GM21367 (cell line): ENCODE measurements at regions not wholly inside any gene's neighbourhood (a gene's known extent, or its start where the extent isn't known, plus 50 kb on each side); places are given as distances from the start of the nearest gene placed in this dataset.

Experiments used
- ATAC-seq: cut with Tn5 transposase; IDR thresholded peaks from one replicate; pipeline ENCODE4 v1.9.1; 2021; ENCODE audit not compliant: unreplicated experiment

- no peak for ATAC-seq
These were observed 246.0 kb upstream of the AJAP1 start for GRCh38 chr1:4408380-4408779.

- ATAC-seq: no peak
These were observed 242.5 kb upstream of the AJAP1 start for GRCh38 chr1:4411862-4412261.

- no peak for ATAC-seq
These were observed 238.9 kb upstream of the AJAP1 start for GRCh38 chr1:4415476-4415875.

- no peak for ATAC-seq
These were observed 238.2 kb upstream of the AJAP1 start for GRCh38 chr1:4416189-4416588.

- ATAC-seq: no peak
These were observed 236.4 kb upstream of the AJAP1 start for GRCh38 chr1:4418021-4418420.

- ATAC-seq: no peak
These were observed 232.4 kb upstream of the AJAP1 start for GRCh38 chr1:4421986-4422385.

- no peak for ATAC-seq
These were observed 231.7 kb upstream of the AJAP1 start for GRCh38 chr1:4422504-4423289.

GRCh38 chr1:4424254-4424653, 230.2 kb upstream of the AJAP1 start:
- no peak for ATAC-seq

- no peak for ATAC-seq
These were observed 229.6 kb upstream of the AJAP1 start for GRCh38 chr1:4424766-4425165.

- ATAC-seq: no peak
These were observed 228.5 kb upstream of the AJAP1 start for GRCh38 chr1:4425892-4426291.

- no peak for ATAC-seq
These were observed 225.7 kb upstream of the AJAP1 start for GRCh38 chr1:4428711-4429110.

- ATAC-seq: no peak
These were observed 223.7 kb upstream of the AJAP1 start for GRCh38 chr1:4430406-4431365.

- no peak for ATAC-seq
These were observed 222.9 kb upstream of the AJAP1 start for GRCh38 chr1:4431491-4431890.

GRCh38 chr1:4433075-4433474, 221.3 kb upstream of the AJAP1 start:
- ATAC-seq: no peak

- no peak for ATAC-seq
These were observed 210.3 kb upstream of the AJAP1 start for GRCh38 chr1:4444086-4444485.

GRCh38 chr1:4447778-4448420, 206.5 kb upstream of the AJAP1 start:
- ATAC-seq: no peak

GRCh38 chr1:4449972-4450371, 204.4 kb upstream of the AJAP1 start:
- no peak for ATAC-seq

GRCh38 chr1:4452701-4453100, 201.7 kb upstream of the AJAP1 start:
- ATAC-seq: no peak

- ATAC-seq: no peak
These were observed 194.4 kb upstream of the AJAP1 start for GRCh38 chr1:4460052-4460451.

- ATAC-seq: no peak
These were observed 193.8 kb upstream of the AJAP1 start for GRCh38 chr1:4460651-4461050.

- ATAC-seq: no peak
These were observed 192.6 kb upstream of the AJAP1 start for GRCh38 chr1:4461726-4462290.
